ENCODE measurements at regions not wholly inside any gene's neighbourhood (a gene's known extent, or its start where the extent isn't known, plus 50 kb on each side); places are given as distances from the start of the nearest gene placed in this dataset.

DNA sequence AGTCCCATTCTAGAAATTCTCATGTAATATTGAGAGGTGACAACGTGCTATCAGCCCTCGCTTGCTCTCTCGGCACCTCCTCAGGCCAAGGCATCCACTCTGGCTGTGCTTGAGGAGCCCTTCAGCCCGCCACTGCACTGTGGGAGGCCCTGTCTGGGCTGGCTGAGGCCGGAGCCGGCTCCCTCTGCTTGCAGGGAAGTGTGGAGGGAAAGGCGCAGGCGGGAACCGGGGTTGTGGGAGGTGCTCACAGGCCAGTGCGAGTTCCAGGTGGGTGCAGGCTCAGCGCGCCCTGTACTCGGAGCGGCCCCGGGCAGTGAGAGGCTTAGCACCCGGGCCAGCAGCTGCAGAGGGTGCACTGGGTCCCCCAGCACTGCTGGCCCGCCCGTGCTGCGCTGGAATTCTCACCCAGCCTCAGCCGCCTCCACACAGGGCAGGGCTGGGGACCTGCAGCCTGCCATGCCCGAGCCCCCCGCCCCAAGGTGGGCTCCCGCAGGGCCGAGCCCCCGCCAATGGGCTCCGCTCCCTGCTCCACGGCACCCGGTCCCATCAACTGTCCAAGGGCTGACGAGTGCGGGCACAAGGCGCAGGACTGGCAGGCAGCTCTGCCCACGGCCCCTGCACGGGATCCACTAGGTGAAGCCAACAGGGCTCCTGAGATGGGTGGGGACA, 1680.6 kb upstream of the LRRTM1 start:
- no peak overlapping the region for H3K4me3 ChIP-seq (replicated peaks; ENCODE audit: low read depth, low read length)
- DNase-seq (ENCODE audit: extremely low read depth, low read depth): no peak
- TF ChIP-seq, protein P1, sequence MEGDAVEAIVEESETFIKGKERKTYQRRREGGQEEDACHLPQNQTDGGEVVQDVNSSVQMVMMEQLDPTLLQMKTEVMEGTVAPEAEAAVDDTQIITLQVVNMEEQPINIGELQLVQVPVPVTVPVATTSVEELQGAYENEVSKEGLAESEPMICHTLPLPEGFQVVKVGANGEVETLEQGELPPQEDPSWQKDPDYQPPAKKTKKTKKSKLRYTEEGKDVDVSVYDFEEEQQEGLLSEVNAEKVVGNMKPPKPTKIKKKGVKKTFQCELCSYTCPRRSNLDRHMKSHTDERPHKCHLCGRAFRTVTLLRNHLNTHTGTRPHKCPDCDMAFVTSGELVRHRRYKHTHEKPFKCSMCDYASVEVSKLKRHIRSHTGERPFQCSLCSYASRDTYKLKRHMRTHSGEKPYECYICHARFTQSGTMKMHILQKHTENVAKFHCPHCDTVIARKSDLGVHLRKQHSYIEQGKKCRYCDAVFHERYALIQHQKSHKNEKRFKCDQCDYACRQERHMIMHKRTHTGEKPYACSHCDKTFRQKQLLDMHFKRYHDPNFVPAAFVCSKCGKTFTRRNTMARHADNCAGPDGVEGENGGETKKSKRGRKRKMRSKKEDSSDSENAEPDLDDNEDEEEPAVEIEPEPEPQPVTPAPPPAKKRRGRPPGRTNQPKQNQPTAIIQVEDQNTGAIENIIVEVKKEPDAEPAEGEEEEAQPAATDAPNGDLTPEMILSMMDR (IDR thresholded peaks at IDR 0.05; ENCODE audit: low read depth, low read length, missing control alignments): no peak

DNA sequence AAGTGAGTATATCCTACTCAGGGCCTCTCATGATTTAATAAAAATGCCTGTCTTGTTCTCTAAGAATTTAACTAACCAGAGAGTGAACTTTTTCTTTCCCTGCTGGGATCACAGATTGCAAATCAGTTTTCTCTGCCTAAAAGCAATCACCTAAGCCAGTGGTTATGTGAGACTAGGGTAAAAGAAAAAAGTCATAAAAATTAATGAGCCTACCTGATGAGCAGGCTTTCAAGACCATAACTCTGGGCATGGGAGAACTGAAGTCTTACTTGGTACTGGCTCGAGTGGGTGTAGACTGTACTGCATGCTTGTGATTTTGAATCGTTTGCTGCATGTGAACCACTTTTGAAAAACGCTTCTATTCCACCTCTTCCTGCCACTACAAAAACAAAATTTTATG, 1677.0 kb upstream of the LRRTM1 start:
- TF ChIP-seq, protein P1 (IDR thresholded peaks at IDR 0.05; ENCODE audit: low read depth, low read length, missing control alignments): no peak
- H3K4me3 ChIP-seq (replicated peaks; ENCODE audit: low read depth, low read length): no peak overlapping the region
- DNase-seq (ENCODE audit: extremely low read depth, low read depth): no peak

- DNase-seq (ENCODE audit: extremely low read depth, low read depth): no peak
- no peak overlapping the region for H3K4me3 ChIP-seq (replicated peaks; ENCODE audit: low read depth, low read length)
- TF ChIP-seq, protein P1 (IDR thresholded peaks at IDR 0.05; ENCODE audit: low read depth, low read length, missing control alignments): no peak
Measured at GRCh38 chr2:81979086-81979485, 1674.5 kb upstream of the LRRTM1 start.

GRCh38 chr2:81976998-81977397, 1672.4 kb upstream of the LRRTM1 start:
- TF ChIP-seq, protein P1 (IDR thresholded peaks at IDR 0.05; ENCODE audit: low read depth, low read length, missing control alignments): no peak
- H3K4me3 ChIP-seq (replicated peaks; ENCODE audit: low read depth, low read length): no peak overlapping the region
- DNase-seq (ENCODE audit: extremely low read depth, low read depth): no peak

- TF ChIP-seq, protein P1 (IDR thresholded peaks at IDR 0.05; ENCODE audit: low read depth, low read length, missing control alignments): no peak
- DNase-seq (ENCODE audit: extremely low read depth, low read depth): no peak
- H3K4me3 ChIP-seq (replicated peaks; ENCODE audit: low read depth, low read length): no peak overlapping the region
Measured at GRCh38 chr2:81974216-81974615, 1669.7 kb upstream of the LRRTM1 start.

DNA sequence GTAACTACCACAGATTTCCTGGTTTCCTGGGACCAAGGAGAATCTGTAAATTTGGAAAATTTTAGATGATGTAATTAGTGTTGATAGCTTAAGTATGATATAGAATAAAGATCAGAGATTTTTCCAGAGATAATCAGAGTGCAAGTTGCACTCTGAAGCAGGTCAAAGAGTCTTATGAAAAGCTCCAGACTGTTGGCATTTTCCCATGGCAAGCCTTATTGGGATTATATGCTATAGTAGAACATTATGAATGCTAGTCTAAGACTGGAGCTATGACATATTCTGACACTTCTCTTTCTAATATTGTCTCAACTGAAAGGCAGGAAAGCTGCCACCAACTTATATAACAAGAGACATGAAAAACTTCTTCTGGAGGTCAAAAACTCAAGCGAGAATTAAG, 1638.3 kb upstream of the LRRTM1 start:
- TF ChIP-seq, protein P1 (IDR thresholded peaks at IDR 0.05; ENCODE audit: low read depth, low read length, missing control alignments): no peak

More for the DNA sequence above, 1638.3 kb upstream of the LRRTM1 start:
- H3K4me3 ChIP-seq (replicated peaks; ENCODE audit: low read depth, low read length): no peak overlapping the region
- DNase-seq (ENCODE audit: extremely low read depth, low read depth): no peak
